GM13977 (cell line): ENCODE measurements at regions not wholly inside any gene's neighbourhood (a gene's known extent, or its start where the extent isn't known, plus 50 kb on each side); places are given as distances from the start of the nearest gene placed in this dataset.

ENCODE experiments used
- DNase-seq: peaks from one replicate; pipeline ENCODE4 v3.0.0; 2012; ENCODE audit warnings: low spot score
- CTCF ChIP-seq: IDR thresholded peaks from 2 replicates; pipeline ENCODE4 v1.5.1; 2012; ENCODE audit warnings: mild to moderate bottlenecking, control low read depth; ENCODE audit not compliant: insufficient read depth; ENCODE audit errors: extremely low read depth, missing control alignments
- in situ Hi-C: fragments of 300-500 bp; cut with MboI; formaldehyde crosslinking; loops from one replicate; pipeline ENCODE4 v1.12.0; 2022; ENCODE audit warnings: low sequenced_read_pairs, low pct_unique_long_range_greater_than_20kb, mixed read lengths, inconsistent platforms; ENCODE audit not compliant: unreplicated experiment

GRCh38 chr6:19362396-19362795, 474.8 kb upstream of the ID4 start:
- TF ChIP-seq CTCF, result no peak
- in situ Hi-C loops, result no loop called here

GRCh38 chr6:19368511-19368910, 468.7 kb upstream of the ID4 start:
- in situ Hi-C loops, result no loop called here
- TF ChIP-seq CTCF, result no peak
- no peak for DNase-seq

More at GRCh38 chr6:19362396-19362795, 474.8 kb upstream of the ID4 start:
- no peak for DNase-seq

GRCh38 chr6:19369785-19370184, 467.4 kb upstream of the ID4 start:
- no peak for TF ChIP-seq CTCF
- in situ Hi-C loops, result no loop called here
- no peak for DNase-seq

- no peak for TF ChIP-seq CTCF
- in situ Hi-C loops, result no loop called here
- no peak for DNase-seq
Measured at GRCh38 chr6:19370831-19371230, 466.3 kb upstream of the ID4 start.

GRCh38 chr6:19375613-19376012, 461.6 kb upstream of the ID4 start:
- DNase-seq, result no peak
- in situ Hi-C loops, result no loop called here
- TF ChIP-seq CTCF, result no peak

- in situ Hi-C loops, result no loop called here
- TF ChIP-seq CTCF, result no peak
- DNase-seq, result no peak
Measured at GRCh38 chr6:19377722-19378121, 459.4 kb upstream of the ID4 start.

- in situ Hi-C loops, result no loop called here
- no peak for TF ChIP-seq CTCF
- DNase-seq, result no peak
Measured at GRCh38 chr6:19380293-19380692, 456.9 kb upstream of the ID4 start.
